ENCODE measurements at regions not wholly inside any gene's neighbourhood (a gene's known extent, or its start where the extent isn't known, plus 50 kb on each side); places are given as distances from the start of the nearest gene placed in this dataset.
A peak's percentile ranks its signal among the peaks of the same experiment; 100 is the strongest.
"Not testable (repeated sequence)": the region's sequence is repeated elsewhere in the genome, so short reads cannot be mapped to it uniquely, and the experiment has no call there.

DNA sequence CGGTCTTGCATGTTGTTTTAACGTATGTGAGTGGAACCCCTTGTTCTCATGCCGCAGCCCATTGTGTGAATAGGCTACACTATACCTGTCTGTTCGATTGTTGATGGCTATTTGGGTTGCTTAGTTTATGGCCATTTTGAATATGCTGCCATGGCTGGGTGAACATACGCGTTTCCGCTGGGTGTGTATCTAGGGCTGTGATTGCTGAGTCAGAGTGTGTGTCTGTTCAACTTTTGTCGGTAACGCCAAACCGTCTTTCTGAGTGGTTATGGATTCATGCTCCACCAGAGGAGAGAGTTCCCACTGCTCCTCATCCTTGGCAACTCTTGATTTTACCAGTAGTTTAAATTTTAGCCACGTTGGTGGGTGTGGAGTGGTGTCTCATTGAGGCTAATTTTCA lies 77.0 kb downstream of the METRNL start:
- no peak for DNase-seq (ENCODE audit: low read depth in 1 of 2, low spot score in 1 of 2)

DNA sequence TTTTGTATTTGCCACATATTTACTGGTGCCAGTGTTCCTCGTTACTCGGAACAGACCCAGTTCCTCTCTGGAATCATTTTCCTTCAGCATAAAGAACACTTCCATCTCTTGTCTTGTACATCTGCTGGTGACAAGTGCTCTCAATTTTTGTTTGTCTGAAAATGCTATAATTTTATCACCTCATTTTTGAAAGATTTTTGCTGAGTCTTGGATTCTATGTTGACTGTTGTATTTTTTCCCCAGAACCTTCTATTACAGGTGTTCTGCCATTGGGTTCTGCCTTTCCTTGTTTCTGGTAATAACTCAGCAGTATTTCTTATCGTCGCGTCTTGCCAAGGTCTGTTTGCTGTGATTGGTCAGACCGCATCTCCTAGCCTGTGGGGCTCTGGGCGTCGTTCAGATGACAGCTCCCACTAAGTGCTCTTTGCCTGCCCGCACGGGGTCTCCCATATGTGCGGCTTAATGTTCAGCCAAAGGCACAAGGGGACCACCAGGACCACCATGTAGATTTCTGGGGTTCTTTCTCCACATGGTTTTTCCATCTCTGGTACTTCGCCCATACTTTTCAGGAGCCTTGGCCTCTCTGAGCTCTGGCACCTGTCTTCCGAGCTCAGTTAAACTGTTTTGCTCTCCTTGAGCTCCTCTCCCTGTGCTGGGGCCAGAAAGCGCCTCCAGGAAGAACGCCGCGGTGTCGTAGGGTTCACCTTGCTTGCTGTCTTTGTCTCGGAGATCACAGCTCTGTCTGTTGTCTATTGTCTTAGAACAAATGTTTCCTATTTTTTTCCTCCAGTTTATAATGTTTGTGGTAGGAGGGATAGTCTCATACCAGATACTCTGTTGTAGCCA lies 80.0 kb downstream of the METRNL start:
- DNase-seq (ENCODE audit: low read depth in 1 of 2, low spot score in 1 of 2) = no peak

DNA sequence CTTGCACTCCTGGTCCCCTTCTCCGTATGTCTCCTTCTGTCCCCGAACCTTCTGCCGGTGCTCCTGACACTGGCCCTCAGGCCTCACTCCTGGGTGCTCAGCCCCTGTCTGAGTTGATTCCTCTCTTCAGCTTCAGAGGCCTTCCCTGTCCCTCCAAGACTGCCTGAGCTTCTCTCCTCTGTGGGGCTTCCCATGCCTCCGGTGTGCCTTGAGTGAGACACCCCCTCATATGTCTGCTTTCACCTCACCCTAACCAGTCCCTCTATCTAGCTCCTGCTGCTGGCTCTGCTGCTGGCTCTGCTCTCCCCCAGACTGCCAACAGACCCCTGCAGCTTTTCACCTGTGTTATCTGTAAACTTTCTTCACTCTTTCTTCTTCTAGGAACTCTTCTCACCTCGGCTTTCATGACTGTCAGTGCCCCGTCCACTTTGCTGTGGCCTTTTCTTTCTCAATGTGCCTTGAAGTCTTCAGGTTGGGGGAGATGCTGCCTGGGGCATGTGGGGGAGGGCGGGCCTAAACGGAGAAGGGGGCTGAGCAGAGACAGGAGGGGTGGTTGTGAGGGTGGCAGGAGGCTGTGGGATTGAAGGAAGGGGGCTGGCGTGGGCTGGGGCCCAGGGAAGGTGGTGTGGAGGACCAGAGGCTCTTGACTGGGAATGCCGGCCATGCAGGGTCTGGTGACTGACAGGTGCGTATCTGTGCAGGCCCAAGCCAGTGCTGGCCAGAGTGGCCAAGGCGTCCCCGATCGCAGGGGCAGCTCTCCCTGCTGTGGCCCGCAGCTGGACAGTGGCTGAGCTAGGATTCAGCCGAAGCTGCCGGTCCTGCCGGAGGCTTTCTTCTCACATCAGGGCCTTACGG lies 81.3 kb downstream of the METRNL start:
- no peak for DNase-seq (ENCODE audit: low read depth in 1 of 2, low spot score in 1 of 2)

DNA sequence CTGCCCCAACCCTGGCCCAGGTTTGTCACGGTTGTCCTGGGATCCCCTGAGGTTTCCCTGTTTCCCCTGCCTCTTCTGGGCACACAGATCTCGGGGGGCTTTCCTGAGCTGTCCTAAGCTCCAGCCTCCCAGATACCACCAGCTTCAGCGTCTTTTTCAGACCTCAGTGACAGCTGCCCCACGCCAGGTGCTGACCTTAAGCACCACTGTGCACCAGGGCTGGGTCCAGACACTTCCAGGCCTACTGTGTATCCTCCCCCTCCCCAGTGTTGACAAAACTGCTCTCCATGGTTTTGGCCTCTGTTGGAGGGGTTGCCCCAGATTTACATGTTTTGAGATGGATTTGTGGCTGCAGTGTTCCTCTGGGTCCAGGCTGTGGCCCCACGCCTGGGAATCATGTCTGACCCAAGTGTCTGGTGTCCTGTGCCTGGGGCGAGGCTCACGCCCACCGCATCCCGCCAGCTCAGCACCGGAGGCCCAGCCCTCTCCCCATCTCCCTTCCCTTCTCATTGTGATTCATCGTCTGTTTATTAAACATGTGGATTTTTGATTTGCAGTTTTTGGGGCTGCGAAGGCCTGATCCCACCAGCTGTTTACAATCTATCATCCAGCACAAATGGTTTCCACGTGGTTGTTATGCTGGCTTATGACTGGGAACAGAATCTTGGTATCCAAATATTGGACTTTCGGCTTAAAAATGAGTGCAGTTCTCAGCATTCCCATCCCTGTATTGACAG lies 82.1 kb downstream of the METRNL start:
- no peak for DNase-seq (ENCODE audit: low read depth in 1 of 2, low spot score in 1 of 2)

DNA sequence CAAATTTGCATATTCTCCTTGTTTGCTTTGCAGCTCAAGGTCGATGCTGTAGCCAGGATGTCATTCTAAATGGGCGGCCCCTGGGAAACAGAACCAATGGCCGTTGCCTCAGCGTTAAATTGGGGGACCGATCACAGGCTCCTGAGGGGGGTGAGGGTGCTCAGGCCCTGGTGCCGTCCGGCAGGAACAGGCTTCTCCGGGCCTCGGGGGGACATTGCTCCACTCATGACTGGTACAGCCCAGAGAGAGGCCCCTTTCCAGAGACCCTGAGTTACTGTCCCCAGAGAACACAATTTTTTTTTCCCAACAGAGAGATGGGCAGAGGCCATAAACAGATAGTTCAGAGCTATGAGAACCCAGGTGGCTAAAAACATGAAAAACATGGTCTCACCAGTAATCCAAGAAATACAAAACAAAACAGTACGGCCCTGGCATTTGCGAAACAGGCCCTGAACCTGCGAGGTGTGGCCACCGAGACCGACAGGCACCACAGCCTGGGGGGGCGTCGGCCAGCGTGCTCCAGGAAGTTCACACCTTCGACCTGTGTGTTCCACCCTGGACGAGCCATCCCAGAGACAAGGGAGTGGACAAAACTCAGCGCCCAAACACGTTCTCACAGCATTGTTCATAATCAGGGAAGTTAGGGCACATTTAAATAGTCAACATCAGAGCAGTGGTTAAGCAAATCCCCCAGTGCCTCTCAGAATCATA lies 82.8 kb downstream of the METRNL start:
- no peak for DNase-seq (ENCODE audit: low read depth in 1 of 2, low spot score in 1 of 2)

DNA sequence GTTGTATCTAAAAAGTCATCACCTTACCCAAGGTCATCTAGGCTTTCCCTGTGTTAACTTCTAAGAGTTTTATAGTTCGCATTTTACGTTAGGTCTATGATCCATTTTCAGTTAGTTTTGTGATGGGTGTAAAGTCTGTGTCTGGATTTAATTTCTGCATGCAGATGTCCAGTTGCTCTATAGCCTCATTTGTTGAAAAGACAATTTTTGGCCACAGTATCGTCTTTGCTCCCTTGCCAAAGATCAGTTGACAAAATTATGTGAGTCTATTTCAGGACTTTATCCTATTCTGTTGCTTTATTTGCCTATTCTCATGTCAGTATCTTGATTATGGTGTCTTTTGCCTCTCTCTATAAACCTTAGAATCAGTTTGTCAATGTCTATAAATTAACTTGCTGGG lies 85.1 kb downstream of the METRNL start:
- DNase-seq (ENCODE audit: low read depth in 1 of 2, low spot score in 1 of 2) = no peak

DNA sequence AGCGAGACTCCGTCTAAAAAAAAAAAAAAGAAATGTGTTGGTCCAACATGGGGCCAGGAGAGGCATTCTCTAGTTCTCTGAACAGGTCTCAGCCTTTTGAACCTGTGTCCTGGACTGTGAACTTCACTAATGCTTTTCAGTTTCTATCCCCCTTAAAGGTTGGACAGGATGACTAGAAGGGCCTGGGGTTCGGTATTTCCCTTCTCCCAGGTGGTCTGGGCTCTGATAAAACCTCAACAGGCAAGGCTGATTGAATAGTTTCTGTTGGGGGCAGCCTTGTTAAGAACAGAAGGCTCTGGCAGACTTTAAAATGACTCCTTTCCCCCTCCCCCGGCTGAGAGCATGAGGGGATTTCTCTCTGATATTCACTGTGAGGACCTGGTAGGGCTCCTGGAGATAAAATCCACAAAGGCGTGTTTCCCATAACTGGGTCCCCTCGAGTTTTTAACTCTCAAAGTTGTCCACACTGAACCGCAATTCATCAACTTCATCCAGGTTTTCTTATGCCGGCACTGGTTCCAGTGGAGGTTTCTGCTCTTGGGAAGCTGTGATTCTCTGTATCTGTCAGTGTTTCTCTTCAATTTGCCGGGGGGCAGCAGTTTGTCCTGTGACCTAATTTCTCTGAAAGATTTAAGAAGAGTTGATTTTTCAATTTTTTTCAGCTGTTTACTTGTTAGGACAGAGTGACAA lies 91.3 kb downstream of the METRNL start:
- no peak for DNase-seq (ENCODE audit: low read depth in 1 of 2, low spot score in 1 of 2)

DNA sequence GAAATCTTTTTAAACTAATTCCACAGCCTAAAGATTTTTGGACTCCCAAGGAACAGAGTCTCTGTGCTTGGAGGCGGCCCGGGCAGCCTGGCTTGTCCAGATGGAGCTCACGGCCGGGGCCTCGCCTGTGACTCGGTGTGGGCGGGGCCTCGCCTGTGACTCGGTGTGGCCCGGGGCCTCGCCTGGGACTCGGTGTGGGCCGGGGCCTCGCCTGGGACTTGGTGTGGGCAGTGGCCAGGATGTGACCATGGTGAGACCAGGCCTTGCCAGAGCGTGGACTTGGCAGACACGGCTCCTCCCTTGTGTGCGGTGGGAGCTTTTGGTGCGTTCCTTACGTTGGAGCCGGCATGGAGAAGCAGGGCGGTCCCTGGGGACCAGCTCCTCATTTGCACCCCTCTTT lies 92.3 kb downstream of the METRNL start:
- peak in 1 of 2 donors; percentile 1 for DNase-seq (ENCODE audit: low read depth in 1 of 2, low spot score in 1 of 2)

DNA sequence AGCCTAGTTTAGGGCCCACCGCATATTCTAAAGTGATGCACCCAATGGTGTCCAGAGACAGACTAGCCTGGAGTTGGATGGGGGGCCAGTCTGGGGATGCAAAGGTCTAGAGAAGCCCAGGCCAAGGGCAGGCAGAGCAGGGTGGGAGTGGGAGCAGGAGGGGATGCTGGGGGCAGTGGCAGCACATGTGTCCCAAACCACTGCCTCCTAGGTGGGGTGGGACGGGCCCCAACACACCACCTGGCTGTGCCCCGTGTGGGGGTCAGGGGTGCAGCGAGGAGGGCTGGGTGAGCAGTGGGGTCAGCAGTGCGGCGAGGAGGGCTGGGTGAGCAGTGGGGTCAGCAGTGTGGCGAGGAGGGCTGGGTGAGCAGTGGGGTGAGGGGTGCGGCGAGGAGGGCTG lies 92.7 kb downstream of the METRNL start:
- not testable (repeated sequence) for DNase-seq (ENCODE audit: low read depth in 1 of 2, low spot score in 1 of 2)

DNA sequence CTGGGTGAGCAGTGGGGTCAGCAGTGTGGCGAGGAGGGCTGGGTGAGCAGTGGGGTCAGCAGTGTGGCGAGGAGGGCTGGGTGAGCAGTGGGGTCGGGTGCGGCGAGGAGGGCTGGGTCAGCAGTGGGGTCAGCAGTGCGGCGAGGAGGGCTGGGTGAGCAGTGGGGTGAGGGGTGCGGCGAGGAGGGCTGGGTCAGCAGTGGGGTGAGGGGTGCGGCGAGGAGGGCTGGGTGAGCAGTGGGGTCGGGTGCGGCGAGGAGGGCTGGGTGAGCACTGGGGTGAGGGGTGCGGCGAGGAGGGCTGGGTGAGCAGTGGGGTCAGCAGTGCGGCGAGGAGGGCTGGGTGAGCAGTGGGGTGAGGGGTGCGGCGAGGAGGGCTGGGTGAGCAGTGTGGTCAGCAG lies 93.2 kb downstream of the METRNL start:
- DNase-seq (ENCODE audit: low read depth in 1 of 2, low spot score in 1 of 2) = not testable (repeated sequence)

DNA sequence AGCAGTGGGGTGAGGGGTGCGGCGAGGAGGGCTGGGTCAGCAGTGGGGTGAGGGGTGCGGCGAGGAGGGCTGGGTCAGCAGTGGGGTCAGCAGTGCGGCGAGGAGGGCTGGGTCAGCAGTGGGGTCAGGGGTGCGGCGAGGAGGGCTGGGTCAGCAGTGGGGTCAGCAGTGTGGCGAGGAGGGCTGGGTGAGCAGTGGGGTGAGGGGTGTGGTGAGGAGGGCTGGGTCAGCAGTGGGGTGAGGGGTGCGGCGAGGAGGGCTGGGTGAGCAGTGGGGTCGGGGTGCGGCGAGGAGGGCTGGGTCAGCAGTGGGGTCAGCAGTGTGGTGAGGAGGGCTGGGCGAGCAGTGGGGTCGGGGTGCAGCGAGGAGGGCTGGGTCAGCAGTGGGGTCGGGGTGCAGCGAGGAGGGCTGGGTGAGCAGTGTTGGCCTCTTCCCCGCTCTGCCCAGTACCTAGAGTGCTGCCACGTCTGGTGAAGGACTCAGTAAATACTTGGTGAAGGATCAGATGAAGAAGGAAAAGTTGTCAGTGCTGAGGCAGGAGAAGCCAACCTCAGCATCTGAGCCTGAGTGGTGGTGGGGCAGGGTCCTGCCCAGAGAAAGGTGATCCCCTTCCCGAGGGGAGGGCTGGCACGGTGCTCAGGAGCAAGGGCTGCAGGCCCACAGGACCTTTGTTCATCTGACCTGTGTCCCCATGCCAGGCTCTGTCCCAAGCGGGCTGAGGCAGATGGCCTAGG lies 93.9 kb downstream of the METRNL start:
- DNase-seq (ENCODE audit: low read depth in 1 of 2, low spot score in 1 of 2) = peak in 1 of 2 donors; percentile 2

DNA sequence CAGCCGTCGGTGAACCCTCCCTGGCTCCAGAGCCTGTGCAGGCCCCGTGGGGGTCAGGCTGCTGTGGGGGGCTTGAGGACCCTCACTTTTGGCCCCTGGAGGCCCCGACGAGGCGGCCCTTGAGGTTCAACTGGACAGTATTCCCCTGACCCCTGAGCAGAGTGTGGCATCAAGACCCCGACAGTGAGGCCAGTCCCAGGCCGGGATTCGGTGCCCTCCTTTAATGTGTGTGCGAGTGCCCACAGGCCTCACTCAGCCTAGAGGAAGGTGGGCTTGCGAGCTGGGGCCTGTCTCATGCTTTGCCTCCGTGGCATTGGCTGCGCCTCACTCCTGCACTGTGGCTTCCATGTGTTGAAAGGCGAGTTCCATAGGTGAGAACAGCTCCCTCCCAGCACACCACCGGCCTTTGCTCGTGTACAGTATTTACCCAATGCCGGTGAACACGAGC lies 94.5 kb downstream of the METRNL start:
- peak in 1 of 2 donors; percentile 3 for DNase-seq (ENCODE audit: low read depth in 1 of 2, low spot score in 1 of 2)

DNA sequence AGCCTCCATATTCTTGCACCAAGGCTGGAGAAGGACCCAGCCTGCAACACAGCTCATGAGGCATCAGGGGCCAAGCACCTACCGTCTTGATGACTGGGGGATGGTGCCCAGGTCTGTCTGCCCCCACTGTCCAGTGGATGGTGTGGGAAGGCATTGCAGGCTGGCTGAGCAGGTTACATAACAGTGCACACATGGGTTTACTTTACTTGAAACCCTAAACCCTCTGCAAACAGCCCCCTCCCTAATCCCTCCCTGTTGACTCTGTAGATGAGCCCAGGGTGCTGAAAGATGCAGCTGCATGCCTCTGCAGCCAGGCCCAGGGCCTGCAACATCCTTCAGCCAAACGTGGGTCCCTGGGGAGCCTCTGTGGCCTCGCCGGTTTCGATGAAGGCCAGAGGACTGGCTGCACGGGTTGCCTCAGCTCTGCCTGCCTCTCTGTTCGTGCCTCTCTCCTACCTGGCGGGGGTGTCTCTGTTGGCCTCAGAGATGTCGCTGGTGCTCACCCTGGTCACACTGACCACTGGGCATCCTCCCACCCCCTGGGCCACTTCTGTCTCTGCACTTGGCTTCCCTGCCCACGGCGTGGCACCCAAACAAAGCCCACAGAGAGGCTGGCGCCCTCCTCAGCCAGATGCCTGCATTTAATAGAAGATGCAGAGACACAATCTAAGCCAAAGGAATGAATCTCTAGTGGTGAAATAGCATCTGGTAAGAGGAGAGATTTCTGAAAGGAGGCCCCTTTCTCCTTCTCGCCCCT lies 95.1 kb downstream of the METRNL start:
- no peak for DNase-seq (ENCODE audit: low read depth in 1 of 2, low spot score in 1 of 2)

DNA sequence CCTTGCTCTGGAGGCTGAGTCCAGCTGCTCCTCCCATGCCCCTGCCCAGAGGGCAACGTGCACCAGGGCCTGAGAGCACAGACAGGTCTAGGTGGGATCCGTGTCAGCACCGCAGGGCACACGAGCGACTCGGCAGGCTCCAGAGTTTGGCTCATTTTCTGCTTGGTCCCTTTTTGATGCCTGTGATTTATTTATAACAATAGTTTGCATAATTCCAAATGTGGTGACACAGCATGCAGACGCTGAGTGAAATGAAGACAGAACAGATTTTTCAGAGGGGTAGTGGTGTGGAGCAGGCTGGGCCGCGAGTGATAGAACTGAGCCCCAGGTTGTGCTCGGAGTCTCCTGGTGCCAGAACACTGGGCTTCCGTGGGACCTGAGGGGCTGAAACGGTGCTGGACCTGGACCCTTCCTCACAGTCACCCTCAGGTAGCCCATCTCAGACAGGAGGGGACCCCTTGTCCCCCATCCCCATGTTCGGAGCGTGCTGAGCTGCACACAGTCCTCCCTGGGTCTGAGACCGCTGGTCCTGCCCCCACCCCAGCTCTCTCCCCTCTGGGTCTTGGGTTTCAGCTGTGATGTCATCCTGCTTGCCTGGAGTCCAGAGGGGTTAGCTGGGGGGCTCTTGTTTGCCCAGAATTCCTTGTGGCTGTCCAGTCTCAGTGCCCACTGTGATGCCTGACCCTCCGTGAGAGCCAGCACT lies 95.9 kb downstream of the METRNL start:
- DNase-seq (ENCODE audit: low read depth in 1 of 2, low spot score in 1 of 2) = no peak

DNA sequence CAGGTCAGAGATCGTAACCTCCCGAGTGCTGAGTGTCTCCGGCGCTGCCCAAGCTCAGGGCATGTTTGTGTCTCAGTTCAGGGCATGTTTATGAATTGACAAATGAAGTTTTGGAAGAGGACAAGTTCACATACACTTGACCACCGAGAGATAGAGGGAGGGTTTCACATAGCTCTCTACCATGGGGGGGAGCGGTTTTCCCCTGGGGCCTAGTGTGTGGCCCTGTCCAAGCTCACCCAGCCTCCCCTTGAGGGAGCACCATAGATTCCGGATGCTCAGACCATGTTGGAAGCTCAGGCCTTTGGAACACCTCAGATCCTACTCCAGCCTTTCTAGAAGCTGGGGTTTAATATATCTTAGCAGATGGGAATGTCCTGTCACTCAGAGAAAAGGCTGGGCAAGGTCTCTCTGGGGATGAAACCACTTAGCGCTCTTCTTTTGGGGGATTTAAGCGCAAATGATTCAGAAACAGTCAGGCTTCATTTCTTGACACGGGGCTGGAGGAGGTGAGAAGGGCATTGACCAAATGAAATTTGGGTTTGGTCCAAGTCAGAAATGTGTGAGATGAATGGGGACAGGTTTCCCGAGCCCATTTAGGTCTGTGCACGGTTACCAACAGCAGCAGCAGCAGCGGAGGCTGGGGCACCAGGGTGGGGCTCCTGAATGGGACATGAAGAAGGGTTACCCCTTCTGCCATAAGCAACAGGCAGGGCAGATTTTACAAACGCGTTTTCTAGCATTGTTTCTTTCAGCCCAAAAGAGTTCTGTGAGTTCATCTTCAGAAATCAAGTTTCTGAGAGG lies 96.6 kb downstream of the METRNL start:
- no peak for DNase-seq (ENCODE audit: low read depth in 1 of 2, low spot score in 1 of 2)

DNA sequence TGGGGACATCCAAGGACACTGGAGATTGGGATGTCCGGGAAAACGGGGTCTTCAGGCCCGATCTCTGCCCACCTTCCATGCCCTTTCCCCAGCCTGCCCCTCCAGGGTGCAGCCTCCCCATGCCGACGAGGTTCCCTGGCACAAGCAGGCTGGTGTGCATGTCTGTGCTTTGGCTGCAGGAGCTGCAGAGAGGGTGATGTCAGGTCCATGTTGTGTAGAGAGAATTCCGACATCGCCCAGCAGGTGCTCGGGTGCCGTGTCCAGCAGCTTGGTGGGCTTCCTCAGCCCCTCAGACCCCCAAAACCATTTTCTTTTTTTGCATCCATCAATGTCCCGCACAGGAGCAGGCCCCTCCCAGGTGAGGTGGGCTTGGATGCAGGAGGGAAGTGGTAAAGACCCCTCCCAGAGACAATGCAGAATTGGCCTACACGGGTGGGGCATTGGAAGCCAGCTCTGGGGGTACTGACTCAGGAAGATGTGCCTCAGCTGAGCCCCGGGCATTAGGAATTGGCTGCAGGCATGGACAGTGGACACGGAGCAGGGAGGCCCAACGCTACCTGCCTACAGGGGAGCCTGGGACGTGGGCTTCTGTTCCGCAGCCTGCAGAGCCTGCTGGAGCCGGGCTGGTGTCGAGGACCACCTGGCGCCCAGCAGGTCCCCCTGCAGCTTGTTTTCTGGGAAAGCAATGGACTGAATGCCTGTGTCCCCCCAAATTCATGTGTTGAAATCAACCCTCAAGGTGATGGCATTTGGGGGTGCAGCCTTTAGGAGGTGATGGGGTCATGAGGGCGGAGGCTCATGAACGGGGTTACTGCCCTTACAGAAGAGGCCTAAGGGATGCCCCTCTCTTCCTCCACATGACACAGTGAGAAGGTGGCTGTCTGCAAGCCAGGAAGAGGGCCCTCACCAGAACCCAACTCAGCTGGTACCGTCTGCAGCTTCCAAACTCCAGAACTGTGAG lies 97.5 kb downstream of the METRNL start:
- DNase-seq (ENCODE audit: low read depth in 1 of 2, low spot score in 1 of 2) = peak in 1 of 2 donors; percentile 1
